ENCODE measurements at regions not wholly inside any gene's neighbourhood (a gene's known extent, or its start where the extent isn't known, plus 50 kb on each side); places are given as distances from the start of the nearest gene placed in this dataset.

GRCh38 chr4:41396869-41397268 is 140.1 kb downstream of the UCHL1 start:
- no peaks in the 10 kb centered on the region for H3K4me1 ChIP-seq (ENCODE audit: low read depth, poor library complexity, severe bottlenecking)
- H3K79me2 ChIP-seq (ENCODE audit: insufficient read depth, low read depth), result no peaks in the 10 kb centered on the region
- no peak overlapping the region for H3K27ac ChIP-seq
- no peaks in the 10 kb centered on the region for H3K36me3 ChIP-seq (ENCODE audit: insufficient read depth)
- no peak overlapping the region for H3K4me3 ChIP-seq (IDR thresholded peaks at IDR 0.05; ENCODE audit: insufficient read depth, low read depth, low read length)
- TF ChIP-seq CTCF (conservative IDR thresholded peaks at IDR 0.05; ENCODE audit: low read depth, low read length), result no peak
- no peak overlapping the region for H3K9ac ChIP-seq
- H4K20me1 ChIP-seq (ENCODE audit: insufficient read depth), result no peaks in the 10 kb centered on the region
- H2AFZ ChIP-seq (ENCODE audit: low read depth), result no peak overlapping the region
- H3K27me3 ChIP-seq (ENCODE audit: insufficient read depth, low read depth), result no peaks in the 10 kb centered on the region
- no peak overlapping the region for H3K4me2 ChIP-seq

- Histone ChIP-seq H3K79me2 (ENCODE audit: insufficient read depth, low read depth) (no peaks in the 10 kb centered on the region), H3K4me1 (ENCODE audit: low read depth, poor library complexity, severe bottlenecking) (no peaks in the 10 kb centered on the region)
Measured at GRCh38 chr4:41399231-41399630, 138.7 kb upstream of the LIMCH1 start.

DNA sequence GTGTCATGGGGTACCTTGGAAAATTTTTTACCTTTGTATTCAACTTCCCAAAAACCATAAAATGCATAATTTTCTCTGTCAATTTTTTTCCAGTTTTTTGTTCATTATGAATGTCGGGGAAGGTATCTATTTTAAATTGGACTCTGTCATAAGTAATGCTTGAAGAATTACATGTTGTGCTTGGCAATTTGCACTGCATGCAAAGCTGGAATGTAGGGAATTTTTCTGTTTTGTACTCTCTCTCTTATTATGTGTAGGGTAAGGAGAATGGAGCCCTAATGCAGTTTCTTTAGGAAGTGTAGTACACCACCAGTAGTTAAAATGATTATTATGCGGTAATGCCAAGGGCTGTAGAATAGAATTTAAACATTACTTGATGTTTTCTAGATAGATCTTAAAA is 137.7 kb upstream of the LIMCH1 start:
- no peak overlapping the region for H2AFZ ChIP-seq (ENCODE audit: low read depth)
- no peak overlapping the region for H3K9ac ChIP-seq

More at GRCh38 chr4:41399231-41399630, 138.7 kb upstream of the LIMCH1 start:
- H2AFZ ChIP-seq (ENCODE audit: low read depth), result no peak overlapping the region
- H3K27ac ChIP-seq, result no peak overlapping the region
- no peaks in the 10 kb centered on the region for H3K27me3 ChIP-seq (ENCODE audit: insufficient read depth, low read depth)
- H3K4me2 ChIP-seq, result no peak overlapping the region
- no peak for TF ChIP-seq CTCF (conservative IDR thresholded peaks at IDR 0.05; ENCODE audit: low read depth, low read length)
- no peaks in the 10 kb centered on the region for H4K20me1 ChIP-seq (ENCODE audit: insufficient read depth)
- no peaks in the 10 kb centered on the region for H3K36me3 ChIP-seq (ENCODE audit: insufficient read depth)
- H3K9ac ChIP-seq, result no peak overlapping the region
- no peak overlapping the region for H3K4me3 ChIP-seq (IDR thresholded peaks at IDR 0.05; ENCODE audit: insufficient read depth, low read depth, low read length)

GRCh38 chr4:41405464-41406112 is 132.4 kb upstream of the LIMCH1 start:
- H3K9ac ChIP-seq, result no peak overlapping the region
- no peak for TF ChIP-seq CTCF (conservative IDR thresholded peaks at IDR 0.05; ENCODE audit: low read depth, low read length)
- no peaks in the 10 kb centered on the region for H3K79me2 ChIP-seq (ENCODE audit: insufficient read depth, low read depth)
- no peak overlapping the region for H3K27ac ChIP-seq
- H3K4me1 ChIP-seq (ENCODE audit: low read depth, poor library complexity, severe bottlenecking), result no peaks in the 10 kb centered on the region
- no peaks in the 10 kb centered on the region for H4K20me1 ChIP-seq (ENCODE audit: insufficient read depth)
- no peak overlapping the region for H3K4me3 ChIP-seq (IDR thresholded peaks at IDR 0.05; ENCODE audit: insufficient read depth, low read depth, low read length)
- H2AFZ ChIP-seq (ENCODE audit: low read depth), result no peak overlapping the region
- no peaks in the 10 kb centered on the region for H3K36me3 ChIP-seq (ENCODE audit: insufficient read depth)
- no peaks in the 10 kb centered on the region for H3K27me3 ChIP-seq (ENCODE audit: insufficient read depth, low read depth)
- no peak overlapping the region for H3K4me2 ChIP-seq

More for the DNA sequence above, 137.7 kb upstream of the LIMCH1 start:
- H3K36me3 ChIP-seq (ENCODE audit: insufficient read depth), result no peaks in the 10 kb centered on the region
- no peaks in the 10 kb centered on the region for H3K79me2 ChIP-seq (ENCODE audit: insufficient read depth, low read depth)
- no peaks in the 10 kb centered on the region for H4K20me1 ChIP-seq (ENCODE audit: insufficient read depth)
- H3K4me3 ChIP-seq (IDR thresholded peaks at IDR 0.05; ENCODE audit: insufficient read depth, low read depth, low read length), result no peak overlapping the region
- H3K4me1 ChIP-seq (ENCODE audit: low read depth, poor library complexity, severe bottlenecking), result no peaks in the 10 kb centered on the region
- H3K27me3 ChIP-seq (ENCODE audit: insufficient read depth, low read depth), result no peaks in the 10 kb centered on the region
- H3K4me2 ChIP-seq, result no peak overlapping the region
- no peak overlapping the region for H3K27ac ChIP-seq
- no peak for TF ChIP-seq CTCF (conservative IDR thresholded peaks at IDR 0.05; ENCODE audit: low read depth, low read length)

All from KMS-11 (cell line).